Endothelial cell of umbilical vein (primary cell): ENCODE measurements at regions not wholly inside any gene's neighbourhood (a gene's known extent, or its start where the extent isn't known, plus 50 kb on each side); places are given as distances from the start of the nearest gene placed in this dataset.

Experiments used
- BruUV-seq: library from RNA; stranded (reverse); fragments of 400-500 nt; replicated peaks from 2 replicates; lab custom pipeline; 2021; lab: Mats Ljungman, UMichigan
- CTCF ChIA-PET: fragments of 300-600, 350-600 bp; sonication (Branson Sonifier 250); formaldehyde crosslinking; loops from one replicate; lab custom pipeline; 2021; ENCODE audit warnings: antibody characterized with exemption, inconsistent platforms; lab: Charles Lee
- POLR2A ChIA-PET: fragments of 300-600, 350-600 bp; sonication (Branson Sonifier 250); formaldehyde crosslinking; loops from one replicate; lab custom pipeline; 2021; ENCODE audit warnings: antibody characterized with exemption, inconsistent platforms; lab: Charles Lee
- DNase-seq: peaks from one replicate; pipeline ENCODE4 v3.0.0-alpha.2; 2011; ENCODE audit warnings: low read depth, low spot score
- FAIRE-seq: peaks from 2 replicates; lab custom pipeline; 2011; peaks lifted over from hg19 to GRCh38; lab: Jason Lieb, UNC
- H2AFZ ChIP-seq: 2 replicates; pipeline ENCODE4 v1.6.0; 2012; ENCODE audit warnings: low read depth, low read length, control low read depth, inconsistent platforms
- H3K27ac ChIP-seq: 2 replicates; pipeline ENCODE4 v1.5.1; 2011; ENCODE audit warnings: low read depth, mild to moderate bottlenecking, control low read depth, low read length, moderate library complexity; ENCODE audit not compliant: insufficient read depth
- H3K27me3 ChIP-seq, 2 experiments: 2 replicates each; pipeline versions ENCODE4 v1.6.0 to v1.6.1; 2011; ENCODE audit warnings: low read length in 2 of 2, mixed read lengths in 1 of 2; ENCODE audit not compliant: control insufficient read depth in 2 of 2, insufficient read depth in 2 of 2
- H3K36me3 ChIP-seq, 2 experiments: 2 replicates in 1 of 2; 3 replicates in 1 of 2; pipeline ENCODE4 v1.5.1; 2011; ENCODE audit warnings: low read length in 2 of 2, mild to moderate bottlenecking in 1 of 2, moderate library complexity in 1 of 2; ENCODE audit not compliant: control insufficient read depth in 2 of 2, insufficient read depth in 2 of 2; ENCODE audit errors: extremely low read depth in 1 of 2
- H3K4me1 ChIP-seq: 3 replicates; pipeline ENCODE4 v1.5.1; 2011; ENCODE audit warnings: mild to moderate bottlenecking, low read length; ENCODE audit not compliant: control insufficient read depth, insufficient read depth; ENCODE audit errors: extremely low read depth
- H3K4me2 ChIP-seq: 2 replicates; pipeline ENCODE4 v1.6.1; 2011; ENCODE audit warnings: low read length, control low read depth, mixed read lengths; ENCODE audit not compliant: insufficient read depth
- H3K4me3 ChIP-seq, 3 experiments: fragments of 200-600 bp in 1 of 3; sonication (generic), shearing (Covaris generic) in 1 of 3; replicated peaks in 1 of 3; 2 replicates each; pipeline ENCODE4 v1.5.1; 2011 to 2016; ENCODE audit warnings: control low read depth in 3 of 3, low read length in 3 of 3, mild to moderate bottlenecking in 2 of 3, inconsistent platforms in 1 of 3, low read depth in 1 of 3, moderate library complexity in 1 of 3; ENCODE audit not compliant: insufficient read depth in 1 of 3
- H3K79me2 ChIP-seq: 2 replicates; pipeline ENCODE4 v1.6.0; 2012; ENCODE audit warnings: low read length, inconsistent platforms; ENCODE audit not compliant: control insufficient read depth, insufficient read depth
- H3K9ac ChIP-seq: replicated peaks from 2 replicates; pipeline ENCODE3; 2011; ENCODE audit warnings: low read length, control low read depth; ENCODE audit not compliant: insufficient read depth; ENCODE audit errors: extremely low read depth
- H3K9me1 ChIP-seq: replicated peaks from 3 replicates; pipeline ENCODE4 v1.6.0; 2011; ENCODE audit warnings: mild to moderate bottlenecking, low read length; ENCODE audit not compliant: control insufficient read depth, insufficient read depth; ENCODE audit errors: extremely low read depth
- H3K9me3 ChIP-seq: replicated peaks from 2 replicates; pipeline ENCODE4 v1.5.1; 2012; ENCODE audit warnings: low read length, inconsistent platforms; ENCODE audit not compliant: control insufficient read depth, insufficient read depth
- H4K20me1 ChIP-seq: replicated peaks from 2 replicates; pipeline ENCODE3; 2011; ENCODE audit warnings: mild to moderate bottlenecking, low read length; ENCODE audit not compliant: control insufficient read depth, insufficient read depth; ENCODE audit errors: extremely low read depth
- EZH2 ChIP-seq: IDR thresholded peaks from 2 replicates; pipeline ENCODE4 v1.6.1; 2012; ENCODE audit warnings: borderline replicate concordance, low read depth, mild to moderate bottlenecking, moderate library complexity, low read length, inconsistent platforms; ENCODE audit not compliant: severe bottlenecking
- FOS ChIP-seq: IDR thresholded peaks from 2 replicates; pipeline ENCODE4 v1.6.1; 2011; ENCODE audit warnings: mild to moderate bottlenecking, low read length, moderate library complexity, borderline replicate concordance; ENCODE audit not compliant: insufficient read depth
- GATA2 ChIP-seq: IDR thresholded peaks from 2 replicates; pipeline ENCODE4 v1.7.0; 2011; ENCODE audit warnings: low read depth, mild to moderate bottlenecking, moderate library complexity, mixed read lengths, low read length; ENCODE audit not compliant: insufficient read length, insufficient read depth
- JUN ChIP-seq: IDR thresholded peaks from 2 replicates; pipeline ENCODE4 v1.6.1; 2011; ENCODE audit warnings: borderline replicate concordance, low read depth; ENCODE audit not compliant: insufficient read length, insufficient read depth
- MYC ChIP-seq: IDR thresholded peaks from one replicate; pipeline ENCODE4 v1.6.1; 2011; ENCODE audit warnings: mild to moderate bottlenecking, low read depth, low read length
- POLR2A ChIP-seq: IDR thresholded peaks from 2 replicates; pipeline ENCODE4 v1.6.1; 2012; ENCODE audit warnings: low read depth, mild to moderate bottlenecking, control low read depth, low read length
- dilution Hi-C: fragments of 300-500 bp; cut with MboI; formaldehyde crosslinking; loops from one replicate; pipeline ENCODE4 v1.15.0; 2019; ENCODE audit warnings: low sequenced_read_pairs; ENCODE audit not compliant: extremely low pct_ligation_motif_present
- intact Hi-C: fragments of 100-400 bp; cut with micrococcal nuclease; formaldehyde crosslinking; loops from one replicate; pipeline ENCODE4 v1.10.0; 2022
- TF ChIP-seq, protein P1 (sequence below), 2 donors: IDR thresholded peaks; 1 replicate in 1 of 2; 2 replicates in 1 of 2; pipeline ENCODE4 v1.5.1; 2011; ENCODE audit warnings: low read length in 2 of 2, mild to moderate bottlenecking in 2 of 2, moderate library complexity in 2 of 2, control low read depth in 1 of 2, inconsistent platforms in 1 of 2, low read depth in 1 of 2; ENCODE audit not compliant: insufficient read depth in 1 of 2; ENCODE audit errors: extremely low read depth in 1 of 2
- TF ChIP-seq, protein P2 (sequence below): IDR thresholded peaks from 2 replicates; pipeline ENCODE4 v1.6.1; 2011; ENCODE audit not compliant: insufficient read depth, insufficient read length

DNA sequence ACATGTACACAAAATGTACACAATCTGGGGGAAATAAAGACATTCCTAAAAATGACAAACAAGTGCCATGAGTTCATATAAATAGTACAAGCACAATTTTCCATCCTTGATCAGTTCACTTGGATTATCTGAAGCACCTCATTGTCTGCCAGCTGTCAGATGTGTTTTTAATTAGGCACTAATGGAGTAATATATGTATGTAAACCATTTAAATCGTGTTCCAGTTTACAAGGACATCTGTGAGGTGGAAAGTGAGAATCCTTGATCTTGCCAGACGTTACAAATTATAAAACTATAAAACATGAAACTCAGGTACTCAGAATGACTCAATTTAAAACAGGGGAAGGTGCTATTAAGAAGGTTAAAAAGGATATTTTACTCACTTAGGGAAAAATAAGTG, 1312.2 kb downstream of the PLA2G4A start:
- H3K9ac ChIP-seq: no peak overlapping the region
- DNase-seq: no peak
- dilution Hi-C loops: no loop called here
- no peaks in the 10 kb centered on the region for H4K20me1 ChIP-seq
- no peaks in the 10 kb centered on the region for H3K79me2 ChIP-seq
- ChIA-PET POLR2A (no interaction called here), CTCF (interaction anchor here (1.0 kb wide), 1 partner anchor 50 kb away, joined by 3 read pairs; no protein-coding TSS in a partner anchor)
- no peak overlapping the region for H3K4me3 ChIP-seq
- FAIRE-seq: no peak
- no peaks in the 10 kb centered on the region for H3K9me1 ChIP-seq
- no peak overlapping the region for H2AFZ ChIP-seq
- H3K27me3 ChIP-seq: no peaks in the 10 kb centered on the region
- no peaks in the 10 kb centered on the region for H3K36me3 ChIP-seq
- BruUV-seq: no TSS peak
- H3K9me3 ChIP-seq: no peaks in the 10 kb centered on the region
- H3K27ac ChIP-seq: no peak overlapping the region
- H3K4me2 ChIP-seq: no peak overlapping the region
- TF ChIP-seq GATA2 (no peak), FOS (no peak), JUN (no peak), EZH2 (no peak), MYC (no peak), POLR2A (no peak)
- TF ChIP-seq, protein P1, sequence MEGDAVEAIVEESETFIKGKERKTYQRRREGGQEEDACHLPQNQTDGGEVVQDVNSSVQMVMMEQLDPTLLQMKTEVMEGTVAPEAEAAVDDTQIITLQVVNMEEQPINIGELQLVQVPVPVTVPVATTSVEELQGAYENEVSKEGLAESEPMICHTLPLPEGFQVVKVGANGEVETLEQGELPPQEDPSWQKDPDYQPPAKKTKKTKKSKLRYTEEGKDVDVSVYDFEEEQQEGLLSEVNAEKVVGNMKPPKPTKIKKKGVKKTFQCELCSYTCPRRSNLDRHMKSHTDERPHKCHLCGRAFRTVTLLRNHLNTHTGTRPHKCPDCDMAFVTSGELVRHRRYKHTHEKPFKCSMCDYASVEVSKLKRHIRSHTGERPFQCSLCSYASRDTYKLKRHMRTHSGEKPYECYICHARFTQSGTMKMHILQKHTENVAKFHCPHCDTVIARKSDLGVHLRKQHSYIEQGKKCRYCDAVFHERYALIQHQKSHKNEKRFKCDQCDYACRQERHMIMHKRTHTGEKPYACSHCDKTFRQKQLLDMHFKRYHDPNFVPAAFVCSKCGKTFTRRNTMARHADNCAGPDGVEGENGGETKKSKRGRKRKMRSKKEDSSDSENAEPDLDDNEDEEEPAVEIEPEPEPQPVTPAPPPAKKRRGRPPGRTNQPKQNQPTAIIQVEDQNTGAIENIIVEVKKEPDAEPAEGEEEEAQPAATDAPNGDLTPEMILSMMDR (IDR thresholded peaks at IDR 0.05; ENCODE audit: extremely low read depth in 1 of 2, insufficient read depth in 1 of 2, low read depth in 1 of 2, low read length in 2 of 2): no peak
- TF ChIP-seq, protein P2, sequence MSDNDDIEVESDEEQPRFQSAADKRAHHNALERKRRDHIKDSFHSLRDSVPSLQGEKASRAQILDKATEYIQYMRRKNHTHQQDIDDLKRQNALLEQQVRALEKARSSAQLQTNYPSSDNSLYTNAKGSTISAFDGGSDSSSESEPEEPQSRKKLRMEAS: no peak
- H3K4me1 ChIP-seq: no peaks in the 10 kb centered on the region
- intact Hi-C loops: no loop called here
